ENCODE measurements at regions not wholly inside any gene's neighbourhood (a gene's known extent, or its start where the extent isn't known, plus 50 kb on each side); places are given as distances from the start of the nearest gene placed in this dataset.

- H3K4me2 ChIP-seq (ENCODE audit: insufficient read depth, low read length) = no peak overlapping the region
- no peak for DNase-seq (ENCODE audit: insufficient read length, low spot score, missing footprints)
- H3K36me3 ChIP-seq (ENCODE audit: insufficient read depth, low read length) = no peaks in the 10 kb centered on the region
- peaks cover 3% of the 10 kb centered on the region for H3K4me1 ChIP-seq (ENCODE audit: insufficient read depth, low read length)
- no peaks in the 10 kb centered on the region for H3K79me2 ChIP-seq (ENCODE audit: insufficient read depth, low read length)
- no peaks in the 10 kb centered on the region for H4K20me1 ChIP-seq (ENCODE audit: insufficient read depth, low read length)
- no peak overlapping the region for H3K27ac ChIP-seq (ENCODE audit: low read depth, low read length)
- H3K4me3 ChIP-seq (ENCODE audit: insufficient read depth, low read length) = no peak overlapping the region
- TF ChIP-seq CTCF (IDR thresholded peaks at IDR 0.05; ENCODE audit: extremely low read depth, low read depth, low read length) = no peak
- no peak overlapping the region for H2AFZ ChIP-seq (ENCODE audit: low read length)
- no peaks in the 10 kb centered on the region for H3K27me3 ChIP-seq (ENCODE audit: insufficient read depth, low read length)
- no peaks in the 10 kb centered on the region for H3K9me3 ChIP-seq (ENCODE audit: low read depth, low read length)
These were observed 612.1 kb upstream of the PITX2 start for GRCh38 chr4:111234939-111235338.

GRCh38 chr4:111263836-111264235 is 641.0 kb upstream of the PITX2 start:
- Histone ChIP-seq H3K36me3 (ENCODE audit: insufficient read depth, low read length) (no peaks in the 10 kb centered on the region), H3K9me3 (ENCODE audit: low read depth, low read length) (no peaks in the 10 kb centered on the region), H4K20me1 (ENCODE audit: insufficient read depth, low read length) (no peaks in the 10 kb centered on the region), H3K4me2 (ENCODE audit: insufficient read depth, low read length) (no peak overlapping the region), H3K79me2 (ENCODE audit: insufficient read depth, low read length) (no peaks in the 10 kb centered on the region), H3K4me1 (ENCODE audit: insufficient read depth, low read length) (no peaks in the 10 kb centered on the region), H3K4me3 (ENCODE audit: insufficient read depth, low read length) (no peak overlapping the region), H3K27ac (ENCODE audit: low read depth, low read length) (no peak overlapping the region), H3K27me3 (ENCODE audit: insufficient read depth, low read length) (no peaks in the 10 kb centered on the region), H2AFZ (ENCODE audit: low read length) (no peak overlapping the region)
- TF ChIP-seq CTCF (IDR thresholded peaks at IDR 0.05; ENCODE audit: extremely low read depth, low read depth, low read length) = no peak
- DNase-seq (ENCODE audit: insufficient read length, low spot score, missing footprints) = peak; percentile 43

DNA sequence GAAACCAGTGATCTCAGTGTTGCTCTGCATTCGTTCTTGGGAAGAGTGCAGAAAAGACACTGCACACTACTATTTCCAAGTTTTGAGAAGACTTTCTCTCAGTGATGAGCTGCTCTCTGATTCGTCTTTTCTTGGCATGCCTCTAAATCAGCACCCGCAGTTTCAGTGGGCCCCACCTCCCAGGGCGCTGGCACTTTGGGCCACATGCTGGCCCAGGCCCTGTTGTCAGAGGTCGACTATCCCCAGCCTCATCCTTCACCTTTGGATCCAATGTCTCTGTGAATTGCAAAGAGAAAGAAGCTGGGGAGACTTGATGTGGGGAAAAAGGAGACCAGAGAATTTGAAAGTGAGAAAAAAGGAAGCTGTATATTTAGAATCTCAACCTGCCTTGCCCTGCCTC is 644.1 kb upstream of the PITX2 start:
- Histone ChIP-seq H3K4me2 (ENCODE audit: insufficient read depth, low read length) (no peak overlapping the region), H2AFZ (ENCODE audit: low read length) (no peak overlapping the region), H3K36me3 (ENCODE audit: insufficient read depth, low read length) (no peaks in the 10 kb centered on the region), H3K27ac (ENCODE audit: low read depth, low read length) (no peak overlapping the region), H3K27me3 (ENCODE audit: insufficient read depth, low read length) (no peaks in the 10 kb centered on the region), H3K4me1 (ENCODE audit: insufficient read depth, low read length) (peaks cover 3% of the 10 kb centered on the region), H3K79me2 (ENCODE audit: insufficient read depth, low read length) (no peaks in the 10 kb centered on the region), H3K4me3 (ENCODE audit: insufficient read depth, low read length) (no peak overlapping the region), H3K9me3 (ENCODE audit: low read depth, low read length) (no peaks in the 10 kb centered on the region), H4K20me1 (ENCODE audit: insufficient read depth, low read length) (no peaks in the 10 kb centered on the region)
- no peak for DNase-seq (ENCODE audit: insufficient read length, low spot score, missing footprints)
- no peak for TF ChIP-seq CTCF (IDR thresholded peaks at IDR 0.05; ENCODE audit: extremely low read depth, low read depth, low read length)

DNA sequence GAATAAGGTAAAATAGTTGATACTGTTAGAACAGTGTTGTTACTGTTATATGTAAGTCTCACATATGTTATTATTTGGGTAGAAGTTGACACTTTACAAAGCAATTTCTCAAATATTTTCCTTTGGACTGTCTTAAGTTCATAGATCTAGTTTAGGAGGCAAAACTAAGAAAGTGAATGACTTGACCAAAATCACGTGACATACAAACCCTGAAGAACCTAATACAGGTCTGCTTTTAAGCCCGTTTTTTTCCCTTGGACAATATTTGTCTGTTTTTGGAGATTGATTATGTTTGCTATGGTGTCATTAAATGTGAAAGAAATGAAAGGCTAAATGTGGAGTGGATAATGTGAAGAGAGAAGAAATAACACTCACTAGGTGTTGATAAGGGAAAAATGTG is 644.9 kb upstream of the PITX2 start:
- H3K36me3 ChIP-seq (ENCODE audit: insufficient read depth, low read length) = no peaks in the 10 kb centered on the region
- no peak overlapping the region for H2AFZ ChIP-seq (ENCODE audit: low read length)
- no peaks in the 10 kb centered on the region for H4K20me1 ChIP-seq (ENCODE audit: insufficient read depth, low read length)
- no peaks in the 10 kb centered on the region for H3K79me2 ChIP-seq (ENCODE audit: insufficient read depth, low read length)
- no peak overlapping the region for H3K4me3 ChIP-seq (ENCODE audit: insufficient read depth, low read length)
- no peak for TF ChIP-seq CTCF (IDR thresholded peaks at IDR 0.05; ENCODE audit: extremely low read depth, low read depth, low read length)
- no peaks in the 10 kb centered on the region for H3K9me3 ChIP-seq (ENCODE audit: low read depth, low read length)
- DNase-seq (ENCODE audit: insufficient read length, low spot score, missing footprints) = no peak
- H3K27ac ChIP-seq (ENCODE audit: low read depth, low read length) = no peak overlapping the region
- H3K4me1 ChIP-seq (ENCODE audit: insufficient read depth, low read length) = peaks cover 3% of the 10 kb centered on the region
- no peak overlapping the region for H3K4me2 ChIP-seq (ENCODE audit: insufficient read depth, low read length)
- H3K27me3 ChIP-seq (ENCODE audit: insufficient read depth, low read length) = no peaks in the 10 kb centered on the region

All from osteoblast (primary cell).